ENCODE measurements at regions not wholly inside any gene's neighbourhood (a gene's known extent, or its start where the extent isn't known, plus 50 kb on each side); places are given as distances from the start of the nearest gene placed in this dataset.

DNA sequence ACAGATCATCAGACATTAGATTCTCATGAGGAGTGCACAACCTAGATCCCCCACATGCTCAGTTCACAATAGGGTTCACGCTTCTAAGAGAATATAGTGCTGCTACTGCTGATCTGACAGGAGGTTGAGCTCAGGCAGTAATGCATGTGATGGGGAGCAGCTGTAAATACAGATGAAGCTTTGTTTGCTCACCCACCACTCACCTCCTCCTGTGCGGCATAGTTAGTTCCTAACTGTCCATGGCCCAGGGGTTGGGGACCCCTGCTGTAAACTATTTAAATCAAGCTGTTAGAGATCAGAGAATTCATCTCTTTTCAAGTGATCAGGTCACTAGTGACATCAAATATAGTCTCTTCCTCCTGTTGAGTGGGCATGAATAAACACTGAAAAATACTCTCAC lies 88.8 kb upstream of the ACVR2A start:
- TF ChIP-seq ZNF565 (CRISPR knock-in tag; conservative IDR thresholded peaks at IDR 0.05; ENCODE audit: low read depth) (no peak), BACH2 (CRISPR knock-in tag; IDR thresholded peaks at IDR 0.05; ENCODE audit: borderline replicate concordance) (no peak), RARB (CRISPR knock-in tag; IDR thresholded peaks at IDR 0.05) (no peak), ZFP3 (CRISPR knock-in tag; IDR thresholded peaks at IDR 0.05) (no peak), TOX (CRISPR knock-in tag; IDR thresholded peaks at IDR 0.05; ENCODE audit: borderline replicate concordance) (no peak), ISL1 (CRISPR knock-in tag; IDR thresholded peaks at IDR 0.05) (no peak), ESRRG (CRISPR knock-in tag; IDR thresholded peaks at IDR 0.05) (no peak), OSR1 (CRISPR knock-in tag; IDR thresholded peaks at IDR 0.05) (no peak), PPARA (CRISPR knock-in tag; IDR thresholded peaks at IDR 0.05; ENCODE audit: borderline replicate concordance) (no peak), ARNTL (CRISPR knock-in tag; IDR thresholded peaks at IDR 0.05; ENCODE audit: borderline replicate concordance, low read depth) (no peak), ZC3H10 (CRISPR knock-in tag; IDR thresholded peaks at IDR 0.05) (no peak)
- TF ChIP-seq, protein P1, sequence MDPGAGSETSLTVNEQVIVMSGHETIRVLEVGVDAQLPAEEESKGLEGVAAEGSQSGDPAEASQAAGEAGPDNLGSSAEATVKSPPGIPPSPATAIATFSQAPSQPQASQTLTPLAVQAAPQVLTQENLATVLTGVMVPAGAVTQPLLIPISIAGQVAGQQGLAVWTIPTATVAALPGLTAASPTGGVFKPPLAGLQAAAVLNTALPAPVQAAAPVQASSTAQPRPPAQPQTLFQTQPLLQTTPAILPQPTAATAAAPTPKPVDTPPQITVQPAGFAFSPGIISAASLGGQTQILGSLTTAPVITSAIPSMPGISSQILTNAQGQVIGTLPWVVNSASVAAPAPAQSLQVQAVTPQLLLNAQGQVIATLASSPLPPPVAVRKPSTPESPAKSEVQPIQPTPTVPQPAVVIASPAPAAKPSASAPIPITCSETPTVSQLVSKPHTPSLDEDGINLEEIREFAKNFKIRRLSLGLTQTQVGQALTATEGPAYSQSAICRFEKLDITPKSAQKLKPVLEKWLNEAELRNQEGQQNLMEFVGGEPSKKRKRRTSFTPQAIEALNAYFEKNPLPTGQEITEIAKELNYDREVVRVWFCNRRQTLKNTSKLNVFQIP (CRISPR knock-in tag; IDR thresholded peaks at IDR 0.05; ENCODE audit: borderline replicate concordance, low read depth): no peak
- TF ChIP-seq, protein P2, sequence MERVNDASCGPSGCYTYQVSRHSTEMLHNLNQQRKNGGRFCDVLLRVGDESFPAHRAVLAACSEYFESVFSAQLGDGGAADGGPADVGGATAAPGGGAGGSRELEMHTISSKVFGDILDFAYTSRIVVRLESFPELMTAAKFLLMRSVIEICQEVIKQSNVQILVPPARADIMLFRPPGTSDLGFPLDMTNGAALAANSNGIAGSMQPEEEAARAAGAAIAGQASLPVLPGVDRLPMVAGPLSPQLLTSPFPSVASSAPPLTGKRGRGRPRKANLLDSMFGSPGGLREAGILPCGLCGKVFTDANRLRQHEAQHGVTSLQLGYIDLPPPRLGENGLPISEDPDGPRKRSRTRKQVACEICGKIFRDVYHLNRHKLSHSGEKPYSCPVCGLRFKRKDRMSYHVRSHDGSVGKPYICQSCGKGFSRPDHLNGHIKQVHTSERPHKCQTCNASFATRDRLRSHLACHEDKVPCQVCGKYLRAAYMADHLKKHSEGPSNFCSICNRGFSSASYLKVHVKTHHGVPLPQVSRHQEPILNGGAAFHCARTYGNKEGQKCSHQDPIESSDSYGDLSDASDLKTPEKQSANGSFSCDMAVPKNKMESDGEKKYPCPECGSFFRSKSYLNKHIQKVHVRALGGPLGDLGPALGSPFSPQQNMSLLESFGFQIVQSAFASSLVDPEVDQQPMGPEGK (CRISPR knock-in tag; IDR thresholded peaks at IDR 0.05; ENCODE audit: borderline replicate concordance): no peak
- TF ChIP-seq, protein P3, sequence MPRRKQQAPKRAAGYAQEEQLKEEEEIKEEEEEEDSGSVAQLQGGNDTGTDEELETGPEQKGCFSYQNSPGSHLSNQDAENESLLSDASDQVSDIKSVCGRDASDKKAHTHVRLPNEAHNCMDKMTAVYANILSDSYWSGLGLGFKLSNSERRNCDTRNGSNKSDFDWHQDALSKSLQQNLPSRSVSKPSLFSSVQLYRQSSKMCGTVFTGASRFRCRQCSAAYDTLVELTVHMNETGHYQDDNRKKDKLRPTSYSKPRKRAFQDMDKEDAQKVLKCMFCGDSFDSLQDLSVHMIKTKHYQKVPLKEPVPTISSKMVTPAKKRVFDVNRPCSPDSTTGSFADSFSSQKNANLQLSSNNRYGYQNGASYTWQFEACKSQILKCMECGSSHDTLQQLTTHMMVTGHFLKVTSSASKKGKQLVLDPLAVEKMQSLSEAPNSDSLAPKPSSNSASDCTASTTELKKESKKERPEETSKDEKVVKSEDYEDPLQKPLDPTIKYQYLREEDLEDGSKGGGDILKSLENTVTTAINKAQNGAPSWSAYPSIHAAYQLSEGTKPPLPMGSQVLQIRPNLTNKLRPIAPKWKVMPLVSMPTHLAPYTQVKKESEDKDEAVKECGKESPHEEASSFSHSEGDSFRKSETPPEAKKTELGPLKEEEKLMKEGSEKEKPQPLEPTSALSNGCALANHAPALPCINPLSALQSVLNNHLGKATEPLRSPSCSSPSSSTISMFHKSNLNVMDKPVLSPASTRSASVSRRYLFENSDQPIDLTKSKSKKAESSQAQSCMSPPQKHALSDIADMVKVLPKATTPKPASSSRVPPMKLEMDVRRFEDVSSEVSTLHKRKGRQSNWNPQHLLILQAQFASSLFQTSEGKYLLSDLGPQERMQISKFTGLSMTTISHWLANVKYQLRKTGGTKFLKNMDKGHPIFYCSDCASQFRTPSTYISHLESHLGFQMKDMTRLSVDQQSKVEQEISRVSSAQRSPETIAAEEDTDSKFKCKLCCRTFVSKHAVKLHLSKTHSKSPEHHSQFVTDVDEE (CRISPR knock-in tag; IDR thresholded peaks at IDR 0.05): no peak
- TF ChIP-seq, protein P4, sequence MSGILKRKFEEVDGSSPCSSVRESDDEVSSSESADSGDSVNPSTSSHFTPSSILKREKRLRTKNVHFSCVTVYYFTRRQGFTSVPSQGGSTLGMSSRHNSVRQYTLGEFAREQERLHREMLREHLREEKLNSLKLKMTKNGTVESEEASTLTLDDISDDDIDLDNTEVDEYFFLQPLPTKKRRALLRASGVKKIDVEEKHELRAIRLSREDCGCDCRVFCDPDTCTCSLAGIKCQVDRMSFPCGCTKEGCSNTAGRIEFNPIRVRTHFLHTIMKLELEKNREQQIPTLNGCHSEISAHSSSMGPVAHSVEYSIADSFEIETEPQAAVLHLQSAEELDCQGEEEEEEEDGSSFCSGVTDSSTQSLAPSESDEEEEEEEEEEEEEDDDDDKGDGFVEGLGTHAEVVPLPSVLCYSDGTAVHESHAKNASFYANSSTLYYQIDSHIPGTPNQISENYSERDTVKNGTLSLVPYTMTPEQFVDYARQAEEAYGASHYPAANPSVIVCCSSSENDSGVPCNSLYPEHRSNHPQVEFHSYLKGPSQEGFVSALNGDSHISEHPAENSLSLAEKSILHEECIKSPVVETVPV (CRISPR knock-in tag; IDR thresholded peaks at IDR 0.05): no peak

DNA sequence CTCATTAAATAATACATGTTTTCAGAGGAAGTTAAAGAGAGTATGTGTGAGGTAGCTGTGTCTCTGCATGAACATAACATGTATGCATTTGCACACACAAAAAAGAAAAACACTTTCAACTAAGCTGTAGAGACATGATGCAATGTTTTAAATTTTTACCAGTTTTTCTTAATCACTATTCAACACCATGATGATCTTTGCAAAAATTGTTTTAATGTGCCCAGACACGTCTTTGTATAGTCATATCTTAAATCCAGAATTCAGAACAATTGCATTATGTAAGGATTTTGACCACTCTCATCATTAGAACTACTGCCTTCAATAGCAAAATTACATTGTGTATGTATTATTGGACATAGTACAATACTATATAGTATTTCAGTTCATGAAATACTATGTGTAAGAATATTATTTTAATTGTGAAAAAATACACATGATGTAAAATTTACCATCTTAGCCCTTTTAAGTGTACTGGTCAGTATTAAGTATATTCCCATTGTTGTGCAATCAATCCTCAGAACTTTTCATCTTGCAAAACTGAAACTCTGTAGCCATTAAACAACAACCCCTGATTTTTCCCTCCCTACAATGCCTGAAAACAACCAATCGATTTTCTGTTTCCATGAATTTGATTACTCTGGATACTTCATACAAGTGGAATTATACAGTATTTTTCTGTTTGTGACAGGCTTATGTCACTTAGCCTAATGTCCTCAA lies 104.5 kb upstream of the ACVR2A start:
- no peak for ATAC-seq
- TF ChIP-seq TOX (CRISPR knock-in tag; IDR thresholded peaks at IDR 0.05; ENCODE audit: borderline replicate concordance) (no peak), TCF4 (CRISPR knock-in tag; IDR thresholded peaks at IDR 0.05; ENCODE audit: borderline replicate concordance) (no peak), OSR1 (CRISPR knock-in tag; IDR thresholded peaks at IDR 0.05) (no peak), ARNTL (CRISPR knock-in tag; IDR thresholded peaks at IDR 0.05; ENCODE audit: borderline replicate concordance, low read depth) (no peak), RARB (CRISPR knock-in tag; IDR thresholded peaks at IDR 0.05) (no peak), GLIS3 (CRISPR knock-in tag; IDR thresholded peaks at IDR 0.05) (no peak), ESRRG (CRISPR knock-in tag; IDR thresholded peaks at IDR 0.05) (no peak), PPARA (CRISPR knock-in tag; IDR thresholded peaks at IDR 0.05; ENCODE audit: borderline replicate concordance) (no peak), ISL1 (CRISPR knock-in tag; IDR thresholded peaks at IDR 0.05) (no peak), CSDC2 (CRISPR knock-in tag; IDR thresholded peaks at IDR 0.05) (no peak), ZC3H10 (CRISPR knock-in tag; IDR thresholded peaks at IDR 0.05) (no peak)
- TF ChIP-seq, protein P2 (CRISPR knock-in tag; IDR thresholded peaks at IDR 0.05; ENCODE audit: borderline replicate concordance): no peak
- TF ChIP-seq, protein P1 (CRISPR knock-in tag; IDR thresholded peaks at IDR 0.05; ENCODE audit: borderline replicate concordance, low read depth): no peak
- TF ChIP-seq, protein P5, sequence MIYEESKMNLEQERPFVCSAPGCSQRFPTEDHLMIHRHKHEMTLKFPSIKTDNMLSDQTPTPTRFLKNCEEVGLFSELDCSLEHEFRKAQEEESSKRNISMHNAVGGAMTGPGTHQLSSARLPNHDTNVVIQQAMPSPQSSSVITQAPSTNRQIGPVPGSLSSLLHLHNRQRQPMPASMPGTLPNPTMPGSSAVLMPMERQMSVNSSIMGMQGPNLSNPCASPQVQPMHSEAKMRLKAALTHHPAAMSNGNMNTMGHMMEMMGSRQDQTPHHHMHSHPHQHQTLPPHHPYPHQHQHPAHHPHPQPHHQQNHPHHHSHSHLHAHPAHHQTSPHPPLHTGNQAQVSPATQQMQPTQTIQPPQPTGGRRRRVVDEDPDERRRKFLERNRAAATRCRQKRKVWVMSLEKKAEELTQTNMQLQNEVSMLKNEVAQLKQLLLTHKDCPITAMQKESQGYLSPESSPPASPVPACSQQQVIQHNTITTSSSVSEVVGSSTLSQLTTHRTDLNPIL (CRISPR knock-in tag; IDR thresholded peaks at IDR 0.05; ENCODE audit: low read depth): no peak
- TF ChIP-seq, protein P4 (CRISPR knock-in tag; IDR thresholded peaks at IDR 0.05): no peak

More for the DNA sequence above, 88.8 kb upstream of the ACVR2A start:
- no peak for ATAC-seq
